WERI-Rb-1 (cell line): ENCODE measurements at regions not wholly inside any gene's neighbourhood (a gene's known extent, or its start where the extent isn't known, plus 50 kb on each side); places are given as distances from the start of the nearest gene placed in this dataset.

ENCODE experiments used
- DNase-seq: peaks from one replicate; pipeline ENCODE4 v3.0.0-alpha.2; 2020
- H3K27ac ChIP-seq: fragments of 250-450 bp; sonication (Bioruptor Pico); 2 replicates; pipeline ENCODE4 v1.5.1; 2020; ENCODE audit warnings: mild to moderate bottlenecking, moderate library complexity
- H3K27me3 ChIP-seq: fragments of 250-450 bp; sonication (Bioruptor Pico); 2 replicates; pipeline ENCODE4 v1.5.1; 2021; ENCODE audit warnings: mild to moderate bottlenecking, low read depth, moderate library complexity; ENCODE audit not compliant: insufficient read depth, severe bottlenecking
- H3K36me3 ChIP-seq: fragments of 250-450 bp; sonication (Bioruptor Pico); 2 replicates; pipeline ENCODE4 v1.5.1; 2020; ENCODE audit warnings: mild to moderate bottlenecking, moderate library complexity
- H3K4me3 ChIP-seq: 2 replicates; pipeline ENCODE4 v1.5.1; 2011; ENCODE audit warnings: low read depth, mild to moderate bottlenecking, control low read depth, low read length
- H3K9me3 ChIP-seq: fragments of 250-450 bp; sonication (Bioruptor Pico); 2 replicates; pipeline ENCODE4 v1.5.1; 2021; ENCODE audit warnings: mild to moderate bottlenecking, moderate library complexity; ENCODE audit not compliant: severe bottlenecking
- TF ChIP-seq, protein P1 (sequence below): IDR thresholded peaks from 2 replicates; pipeline ENCODE4 v1.5.1; 2011; ENCODE audit warnings: low read depth, mild to moderate bottlenecking, control low read depth, inconsistent platforms, low read length

DNA sequence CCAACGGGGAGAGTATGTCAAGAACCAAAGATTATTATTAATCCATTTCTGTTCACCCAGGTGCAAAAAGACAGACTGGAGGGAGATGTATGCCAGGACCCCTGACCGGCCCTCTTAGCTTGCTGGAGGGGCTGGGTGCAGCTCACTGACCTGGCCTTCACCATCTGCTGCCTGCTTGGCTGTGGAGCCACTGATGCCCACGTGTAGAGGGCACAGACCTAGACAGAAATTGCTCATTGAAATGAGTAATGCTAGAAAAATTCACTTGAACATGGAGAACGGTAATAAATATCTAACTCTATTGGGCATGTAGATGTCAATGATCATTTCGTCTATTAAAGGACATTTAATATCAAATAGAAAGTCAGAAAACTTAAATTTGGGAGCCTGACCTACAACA, 58.8 kb upstream of the ERCC6L2 start:
- peaks cover 3% of the 10 kb centered on the region for H3K9me3 ChIP-seq
- H3K36me3 ChIP-seq: no peaks in the 10 kb centered on the region
- TF ChIP-seq, protein P1, sequence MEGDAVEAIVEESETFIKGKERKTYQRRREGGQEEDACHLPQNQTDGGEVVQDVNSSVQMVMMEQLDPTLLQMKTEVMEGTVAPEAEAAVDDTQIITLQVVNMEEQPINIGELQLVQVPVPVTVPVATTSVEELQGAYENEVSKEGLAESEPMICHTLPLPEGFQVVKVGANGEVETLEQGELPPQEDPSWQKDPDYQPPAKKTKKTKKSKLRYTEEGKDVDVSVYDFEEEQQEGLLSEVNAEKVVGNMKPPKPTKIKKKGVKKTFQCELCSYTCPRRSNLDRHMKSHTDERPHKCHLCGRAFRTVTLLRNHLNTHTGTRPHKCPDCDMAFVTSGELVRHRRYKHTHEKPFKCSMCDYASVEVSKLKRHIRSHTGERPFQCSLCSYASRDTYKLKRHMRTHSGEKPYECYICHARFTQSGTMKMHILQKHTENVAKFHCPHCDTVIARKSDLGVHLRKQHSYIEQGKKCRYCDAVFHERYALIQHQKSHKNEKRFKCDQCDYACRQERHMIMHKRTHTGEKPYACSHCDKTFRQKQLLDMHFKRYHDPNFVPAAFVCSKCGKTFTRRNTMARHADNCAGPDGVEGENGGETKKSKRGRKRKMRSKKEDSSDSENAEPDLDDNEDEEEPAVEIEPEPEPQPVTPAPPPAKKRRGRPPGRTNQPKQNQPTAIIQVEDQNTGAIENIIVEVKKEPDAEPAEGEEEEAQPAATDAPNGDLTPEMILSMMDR: no peak
- no peak overlapping the region for H3K4me3 ChIP-seq
- H3K27me3 ChIP-seq: no peaks in the 10 kb centered on the region
- no peak overlapping the region for H3K27ac ChIP-seq
- no peak for DNase-seq

DNA sequence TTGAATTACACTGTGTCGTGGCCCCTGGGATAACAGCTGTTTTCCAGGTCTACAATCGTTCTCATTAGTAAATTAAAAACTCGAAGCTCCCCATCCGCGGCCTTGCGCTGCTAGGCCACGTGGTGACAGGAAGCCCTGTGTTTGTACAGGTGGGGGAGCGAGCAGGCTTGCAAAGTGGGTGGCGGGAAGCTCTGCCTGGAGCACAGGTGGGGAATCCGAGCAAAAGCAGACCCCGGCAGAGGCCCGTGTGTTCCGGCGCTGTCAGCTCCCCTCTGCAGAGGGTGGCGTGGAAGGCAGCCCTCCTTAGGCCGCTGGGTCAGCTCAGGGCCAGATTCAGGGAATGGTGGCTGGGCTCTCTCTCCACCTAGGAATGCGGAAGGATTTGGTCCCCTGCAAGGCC, 59.5 kb upstream of the ERCC6L2 start:
- peaks cover 3% of the 10 kb centered on the region for H3K9me3 ChIP-seq
- H3K4me3 ChIP-seq: no peak overlapping the region
- no peak for DNase-seq
- H3K36me3 ChIP-seq: no peaks in the 10 kb centered on the region
- TF ChIP-seq, protein P1: no peak
- no peak overlapping the region for H3K27ac ChIP-seq
- no peaks in the 10 kb centered on the region for H3K27me3 ChIP-seq

DNA sequence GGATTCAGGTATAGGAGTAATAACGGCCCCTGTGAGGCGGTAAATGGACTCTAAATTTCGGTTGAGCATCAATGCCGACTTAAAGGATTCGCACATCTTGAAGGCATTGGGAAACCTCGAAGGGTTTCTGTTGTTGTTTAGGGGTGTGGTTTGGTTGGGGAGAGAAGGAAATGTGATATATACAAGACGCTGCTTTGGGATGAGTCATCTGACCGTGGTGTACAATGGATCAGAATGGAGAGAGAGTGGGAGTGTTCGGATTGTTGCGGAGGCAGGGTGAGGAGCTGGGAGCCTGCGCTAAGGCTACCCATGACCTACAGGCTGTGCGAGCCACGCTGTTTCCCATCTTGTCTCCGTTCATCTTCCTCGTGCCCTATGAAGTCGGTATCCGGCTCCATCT, 60.4 kb upstream of the ERCC6L2 start:
- no peak for DNase-seq

DNA sequence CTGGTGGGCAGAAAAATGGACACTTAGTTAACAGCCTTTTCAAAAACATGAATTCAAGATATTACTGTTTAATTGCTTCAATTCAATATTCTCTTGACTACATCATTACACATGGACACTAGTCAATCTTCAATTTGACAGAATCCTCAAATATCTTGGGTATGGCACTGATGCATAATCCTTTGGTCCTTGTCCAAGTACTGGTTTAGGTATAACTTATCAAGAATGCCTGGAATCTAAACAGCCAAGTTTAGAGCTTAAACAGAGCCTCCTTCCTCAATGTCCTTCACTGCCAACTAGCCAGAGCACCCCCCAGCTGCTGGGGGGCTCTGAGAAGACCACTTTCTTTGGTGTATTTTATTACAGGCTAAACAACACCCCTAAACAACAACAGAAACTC, 61.6 kb upstream of the ERCC6L2 start:
- DNase-seq: no peak
- H3K27ac ChIP-seq: no peak overlapping the region
- H3K36me3 ChIP-seq: no peaks in the 10 kb centered on the region
- H3K27me3 ChIP-seq: no peaks in the 10 kb centered on the region
- H3K4me3 ChIP-seq: no peak overlapping the region
- H3K9me3 ChIP-seq: peaks cover 3% of the 10 kb centered on the region
- TF ChIP-seq, protein P1: no peak

More for the DNA sequence above, 60.4 kb upstream of the ERCC6L2 start:
- TF ChIP-seq, protein P1: no peak
- H3K27ac ChIP-seq: no peak overlapping the region
- no peaks in the 10 kb centered on the region for H3K27me3 ChIP-seq
- H3K4me3 ChIP-seq: no peak overlapping the region
- no peaks in the 10 kb centered on the region for H3K36me3 ChIP-seq
- peaks cover 3% of the 10 kb centered on the region for H3K9me3 ChIP-seq

DNA sequence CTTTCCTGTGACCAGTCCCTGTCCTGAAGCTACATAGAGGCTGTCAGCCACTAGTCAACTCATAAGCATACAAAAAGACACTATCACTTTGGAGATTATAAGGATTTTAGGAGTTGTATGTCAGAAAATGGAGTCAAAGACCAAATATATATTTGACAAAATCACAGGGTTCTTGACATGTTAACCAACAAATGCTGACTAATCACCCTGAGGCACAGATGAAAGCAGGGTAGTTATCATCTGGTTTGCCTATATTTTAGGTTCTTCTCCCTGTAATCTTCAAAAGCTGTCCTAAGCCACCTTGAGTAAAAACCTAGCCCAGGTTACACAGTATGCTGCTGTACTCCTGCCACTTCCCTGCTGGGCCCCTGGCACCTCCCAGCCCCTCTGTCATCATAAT, 64.7 kb upstream of the ERCC6L2 start:
- no peak overlapping the region for H3K4me3 ChIP-seq
- H3K27me3 ChIP-seq: no peaks in the 10 kb centered on the region
- TF ChIP-seq, protein P1: no peak
- no peaks in the 10 kb centered on the region for H3K9me3 ChIP-seq
- H3K27ac ChIP-seq: no peak overlapping the region
- DNase-seq: no peak
- H3K36me3 ChIP-seq: no peaks in the 10 kb centered on the region

DNA sequence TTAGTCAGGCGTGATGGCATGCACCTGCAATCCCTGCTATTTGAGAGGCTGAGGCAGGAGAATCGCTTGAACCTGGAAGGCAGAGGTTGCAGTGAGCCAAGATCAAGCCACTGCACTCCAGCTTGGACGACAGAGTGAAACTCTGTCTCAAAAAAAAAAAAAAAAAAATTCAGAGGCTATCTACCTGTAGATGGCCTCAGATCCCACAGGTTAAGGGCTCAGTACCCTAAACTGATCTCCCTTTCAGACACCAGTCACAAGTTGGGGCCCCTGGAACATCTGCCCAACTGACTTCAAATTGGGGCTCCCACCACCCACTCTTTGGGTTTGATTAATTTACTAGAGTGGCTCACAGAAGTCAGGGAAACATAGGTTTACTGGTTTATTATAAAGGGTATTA, 65.4 kb upstream of the ERCC6L2 start:
- DNase-seq: no peak
- no peaks in the 10 kb centered on the region for H3K36me3 ChIP-seq
- no peaks in the 10 kb centered on the region for H3K27me3 ChIP-seq
- peaks cover 1% of the 10 kb centered on the region for H3K9me3 ChIP-seq
- TF ChIP-seq, protein P1: no peak
- no peak overlapping the region for H3K27ac ChIP-seq
- no peak overlapping the region for H3K4me3 ChIP-seq
